ENCODE measurements at regions not wholly inside any gene's neighbourhood (a gene's known extent, or its start where the extent isn't known, plus 50 kb on each side); places are given as distances from the start of the nearest gene placed in this dataset.
"Not testable (repeated sequence)": the region's sequence is repeated elsewhere in the genome, so short reads cannot be mapped to it uniquely, and the experiment has no call there.

- BruUV-seq (replicated peaks): no TSS peak
- DNase-seq (ENCODE audit: unreplicated experiment): no peak
- ChIA-PET CTCF (no interaction called here), POLR2A (interaction anchor here (0.8 kb wide), 1 partner anchor 11 kb away, joined by 4 read pairs; no protein-coding TSS in a partner anchor)
- H3K36me3 Mint-ChIP-seq (ENCODE audit: insufficient read depth, unreplicated experiment): no peaks in the 10 kb centered on the region
- H3K27me3 Mint-ChIP-seq (ENCODE audit: insufficient read depth, unreplicated experiment): no peaks in the 10 kb centered on the region
- H3K4me3 Mint-ChIP-seq (ENCODE audit: unreplicated experiment): no peak overlapping the region
- TF ChIP-seq CTCF (IDR thresholded peaks at IDR 0.05; ENCODE audit: unreplicated experiment): no peak
- H3K9me3 Mint-ChIP-seq (ENCODE audit: unreplicated experiment): no peaks in the 10 kb centered on the region
- H3K27ac Mint-ChIP-seq (ENCODE audit: low read depth, unreplicated experiment): no peak overlapping the region
- intact Hi-C loops (cut with micrococcal nuclease): no loop called here
- no peaks in the 10 kb centered on the region for H3K4me1 Mint-ChIP-seq (ENCODE audit: insufficient read depth, unreplicated experiment)
These were observed 351.0 kb upstream of the SOX9 start for GRCh38 chr17:71769850-71770249.

GRCh38 chr17:71777048-71777640, 343.7 kb upstream of the SOX9 start:
- no TSS peak for BruUV-seq (replicated peaks)
- Mint-ChIP-seq H3K9me3 (ENCODE audit: unreplicated experiment) (no peaks in the 10 kb centered on the region), H3K27ac (ENCODE audit: low read depth, unreplicated experiment) (no peak overlapping the region), H3K27me3 (ENCODE audit: insufficient read depth, unreplicated experiment) (no peaks in the 10 kb centered on the region), H3K4me1 (ENCODE audit: insufficient read depth, unreplicated experiment) (no peaks in the 10 kb centered on the region), H3K4me3 (ENCODE audit: unreplicated experiment) (no peak overlapping the region), H3K36me3 (ENCODE audit: insufficient read depth, unreplicated experiment) (no peaks in the 10 kb centered on the region)
- ChIA-PET POLR2A (no interaction called here), CTCF (no interaction called here)
- intact Hi-C loops (cut with micrococcal nuclease): no loop called here
- no peak for DNase-seq (ENCODE audit: unreplicated experiment)
- no peak for TF ChIP-seq CTCF (IDR thresholded peaks at IDR 0.05; ENCODE audit: unreplicated experiment)

GRCh38 chr17:71779482-71779881, 341.3 kb upstream of the SOX9 start:
- Mint-ChIP-seq H3K4me3 (ENCODE audit: unreplicated experiment) (no peak overlapping the region), H3K27ac (ENCODE audit: low read depth, unreplicated experiment) (no peak overlapping the region), H3K4me1 (ENCODE audit: insufficient read depth, unreplicated experiment) (no peaks in the 10 kb centered on the region), H3K36me3 (ENCODE audit: insufficient read depth, unreplicated experiment) (no peaks in the 10 kb centered on the region), H3K27me3 (ENCODE audit: insufficient read depth, unreplicated experiment) (no peaks in the 10 kb centered on the region), H3K9me3 (ENCODE audit: unreplicated experiment) (no peaks in the 10 kb centered on the region)
- POLR2A ChIA-PET: no interaction called here
- intact Hi-C loops (cut with micrococcal nuclease): no loop called here
- TF ChIP-seq CTCF (IDR thresholded peaks at IDR 0.05; ENCODE audit: unreplicated experiment): no peak
- CTCF ChIA-PET: no interaction called here
- BruUV-seq (replicated peaks): no TSS peak
- no peak for DNase-seq (ENCODE audit: unreplicated experiment)

- H3K27ac Mint-ChIP-seq (ENCODE audit: low read depth, unreplicated experiment): no peak overlapping the region
- no peaks in the 10 kb centered on the region for H3K36me3 Mint-ChIP-seq (ENCODE audit: insufficient read depth, unreplicated experiment)
- no peaks in the 10 kb centered on the region for H3K27me3 Mint-ChIP-seq (ENCODE audit: insufficient read depth, unreplicated experiment)
- BruUV-seq (replicated peaks): no TSS peak
- H3K4me1 Mint-ChIP-seq (ENCODE audit: insufficient read depth, unreplicated experiment): no peaks in the 10 kb centered on the region
- TF ChIP-seq CTCF (IDR thresholded peaks at IDR 0.05; ENCODE audit: unreplicated experiment): no peak
- no peaks in the 10 kb centered on the region for H3K9me3 Mint-ChIP-seq (ENCODE audit: unreplicated experiment)
- DNase-seq (ENCODE audit: unreplicated experiment): no peak
- ChIA-PET CTCF (interaction anchor here (0.7 to 1.1 kb wide), 3 partner anchors 42 to 320 kb away, joined by 3 to 4 read pairs (median 3); no protein-coding TSS in a partner anchor), POLR2A (interaction anchor here (0.9 kb wide), 1 partner anchor 10 kb away, joined by 4 read pairs; no protein-coding TSS in a partner anchor)
- no peak overlapping the region for H3K4me3 Mint-ChIP-seq (ENCODE audit: unreplicated experiment)
- intact Hi-C loops (cut with micrococcal nuclease): no loop called here
These were observed 340.2 kb upstream of the SOX9 start for GRCh38 chr17:71780596-71780995.

- POLR2A ChIA-PET; H3K4me3 Mint-ChIP-seq (ENCODE audit: unreplicated experiment); H3K27ac Mint-ChIP-seq (ENCODE audit: low read depth, unreplicated experiment); H3K27me3 Mint-ChIP-seq (ENCODE audit: insufficient read depth, unreplicated experiment); H3K36me3 Mint-ChIP-seq (ENCODE audit: insufficient read depth, unreplicated experiment); H3K4me1 Mint-ChIP-seq (ENCODE audit: insufficient read depth, unreplicated experiment); H3K9me3 Mint-ChIP-seq (ENCODE audit: unreplicated experiment); intact Hi-C loops (cut with micrococcal nuclease); DNase-seq (ENCODE audit: unreplicated experiment); BruUV-seq (replicated peaks): not testable (repeated sequence)
- CTCF ChIA-PET: interaction anchor here (0.6 kb wide), 1 partner anchor 147 kb away, joined by 3 read pairs; no protein-coding TSS in a partner anchor
These were observed 338.8 kb upstream of the SOX9 start for GRCh38 chr17:71782021-71782420.

Measured in MCF 10A (cell line).